ENCODE measurements at regions not wholly inside any gene's neighbourhood (a gene's known extent, or its start where the extent isn't known, plus 50 kb on each side); places are given as distances from the start of the nearest gene placed in this dataset.
"Not testable (repeated sequence)": the region's sequence is repeated elsewhere in the genome, so short reads cannot be mapped to it uniquely, and the experiment has no call there.

DNA sequence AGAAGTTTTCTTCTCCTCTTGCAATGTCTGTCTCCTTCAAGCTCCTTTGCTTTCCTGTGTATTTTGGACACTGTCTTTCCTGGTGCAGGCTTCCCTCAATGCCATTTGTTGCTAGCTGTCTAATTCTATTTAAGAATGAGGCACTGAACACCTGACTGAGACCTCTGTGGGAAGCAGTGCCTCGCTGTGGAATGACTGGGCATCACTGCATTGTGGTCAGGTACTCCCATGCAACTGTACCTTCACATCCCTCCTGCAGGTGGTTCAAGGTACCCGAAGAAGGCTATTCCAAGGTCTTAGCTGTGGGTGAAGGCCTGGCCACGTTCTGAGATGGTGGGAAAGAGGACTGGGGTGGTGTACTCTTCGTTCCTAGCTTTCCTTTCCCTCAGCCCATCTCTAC, 152.8 kb upstream of the CTAGE1 start:
- DNase-seq: no peak

GRCh38 chr18:22572341-22572740, 154.6 kb upstream of the CTAGE1 start:
- no peak for DNase-seq

- no peak for DNase-seq
These were observed 161.6 kb upstream of the CTAGE1 start for GRCh38 chr18:22579271-22579670.

- no peak for DNase-seq
These were observed 167.6 kb upstream of the CTAGE1 start for GRCh38 chr18:22585333-22585732.

GRCh38 chr18:22585821-22586220, 168.1 kb upstream of the CTAGE1 start:
- no peak for DNase-seq

GRCh38 chr18:22591222-22591621, 173.5 kb upstream of the CTAGE1 start:
- no peak for DNase-seq

- DNase-seq: no peak
These were observed 176.5 kb upstream of the CTAGE1 start for GRCh38 chr18:22594155-22594690.

DNA sequence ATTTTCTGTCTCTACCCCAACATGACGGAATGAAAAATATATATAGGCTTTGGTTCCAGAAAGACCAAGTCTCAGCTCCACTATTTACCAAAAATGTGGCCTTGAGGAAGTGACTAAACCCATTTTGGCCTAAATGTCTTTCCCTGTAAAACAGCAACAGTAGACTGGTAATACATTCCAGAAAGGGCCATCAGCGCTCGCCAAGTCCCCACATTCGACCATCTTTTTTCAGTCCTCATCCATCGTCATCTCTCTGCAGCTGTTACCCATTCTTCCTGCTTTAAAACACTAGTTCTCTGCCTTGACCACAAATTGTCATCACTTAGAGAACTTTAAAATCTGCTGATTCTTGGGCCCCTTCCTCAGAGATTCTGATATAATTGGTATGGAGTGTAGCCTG, 183.8 kb upstream of the CTAGE1 start:
- no peak for DNase-seq

GRCh38 chr18:22602456-22602855, 184.7 kb upstream of the CTAGE1 start:
- DNase-seq: not testable (repeated sequence)

DNA sequence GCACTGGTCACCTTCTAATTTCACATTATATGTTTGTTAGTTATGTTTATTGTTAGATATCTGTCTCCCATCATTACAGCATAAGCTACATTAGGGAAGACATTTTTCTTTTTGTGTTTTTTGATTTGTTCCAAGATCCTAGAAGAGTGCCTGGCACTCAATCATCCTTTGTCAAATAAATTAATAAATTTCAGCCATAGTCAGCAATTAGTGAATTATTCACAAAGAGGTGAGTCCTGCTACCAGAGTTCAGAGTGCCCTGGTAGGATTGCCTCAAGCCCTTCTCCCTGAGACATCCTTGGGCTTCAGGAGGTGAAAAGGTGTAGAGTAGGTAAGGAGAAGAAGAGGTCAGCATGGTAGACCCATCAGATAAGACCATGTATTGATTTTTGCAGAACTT, 186.2 kb upstream of the CTAGE1 start:
- no peak for DNase-seq

DNA sequence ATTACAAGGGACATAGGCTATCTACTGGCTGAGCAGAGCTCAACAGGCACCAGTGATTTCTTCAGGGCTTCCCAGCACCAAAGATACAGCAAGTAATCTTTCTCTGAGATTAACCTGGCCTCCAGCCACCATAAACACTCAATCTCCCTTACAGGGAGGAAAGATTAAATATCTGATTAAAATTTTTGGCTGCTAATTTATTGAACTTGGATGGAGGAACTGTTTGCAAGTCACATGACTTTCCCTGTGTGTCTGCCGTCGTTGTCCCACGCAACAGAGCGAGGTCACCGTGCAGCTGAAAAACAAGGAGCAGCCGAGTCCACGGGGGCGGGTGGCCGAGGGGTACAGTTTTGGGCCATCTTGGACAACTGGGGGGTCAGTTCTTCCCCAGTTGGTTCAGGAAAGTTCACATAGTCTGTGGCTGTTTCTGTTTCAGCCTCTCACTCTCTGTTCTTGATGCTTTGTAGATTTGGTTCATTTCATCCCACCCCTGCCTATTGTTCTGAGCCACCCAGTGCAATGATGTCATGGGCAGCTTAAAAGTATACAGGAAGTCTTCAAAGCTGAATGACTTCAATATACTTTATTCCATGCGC, 186.8 kb upstream of the CTAGE1 start:
- no peak for DNase-seq

GRCh38 chr18:22604986-22605421, 187.3 kb upstream of the CTAGE1 start:
- DNase-seq: no peak

- no peak for DNase-seq
These were observed 188.0 kb upstream of the CTAGE1 start for GRCh38 chr18:22605736-22606135.

GRCh38 chr18:22606563-22607283, 189.0 kb upstream of the CTAGE1 start:
- no peak for DNase-seq

DNA sequence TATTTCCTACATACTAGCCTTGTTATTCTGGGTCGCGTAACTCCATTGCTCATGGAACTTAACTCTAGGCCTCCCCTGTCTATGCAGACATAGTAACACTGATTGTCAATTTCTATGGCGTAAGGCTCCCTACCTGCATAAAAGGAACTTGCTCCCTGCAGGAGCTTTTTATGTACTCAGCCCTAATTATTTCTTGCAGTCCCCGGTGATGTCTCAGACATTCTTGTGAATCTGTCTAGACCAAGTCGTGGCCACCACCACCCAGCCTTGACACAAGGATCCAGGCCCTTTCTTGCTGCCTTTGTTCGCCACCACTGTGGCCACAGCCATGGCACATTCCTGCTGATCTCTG, 189.5 kb upstream of the CTAGE1 start:
- no peak for DNase-seq

- no peak for DNase-seq
These were observed 191.1 kb upstream of the CTAGE1 start for GRCh38 chr18:22608847-22609246.

GRCh38 chr18:22609642-22610041, 191.9 kb upstream of the CTAGE1 start:
- no peak for DNase-seq

- DNase-seq: no peak
These were observed 195.5 kb upstream of the CTAGE1 start for GRCh38 chr18:22613058-22613690.

DNA sequence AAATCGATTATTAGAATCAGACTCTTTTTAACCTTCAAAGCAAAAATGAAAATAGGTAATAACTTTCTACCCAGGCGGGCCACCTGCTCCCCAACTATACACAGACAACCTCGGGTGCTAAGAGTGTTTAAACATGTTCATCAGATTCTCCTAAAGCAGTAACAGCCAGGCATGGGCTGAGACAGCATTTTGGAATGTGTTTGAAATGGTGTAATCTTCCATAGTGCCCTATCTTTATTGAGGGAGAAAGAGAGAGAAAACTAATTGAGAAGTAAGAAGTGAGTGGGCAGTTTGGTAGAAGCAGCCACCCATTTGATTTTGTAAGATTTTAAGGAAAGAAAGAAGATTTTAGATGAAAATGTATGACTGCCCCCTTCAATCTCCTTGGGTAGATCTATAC, 196.1 kb upstream of the CTAGE1 start:
- DNase-seq: no peak

DNA sequence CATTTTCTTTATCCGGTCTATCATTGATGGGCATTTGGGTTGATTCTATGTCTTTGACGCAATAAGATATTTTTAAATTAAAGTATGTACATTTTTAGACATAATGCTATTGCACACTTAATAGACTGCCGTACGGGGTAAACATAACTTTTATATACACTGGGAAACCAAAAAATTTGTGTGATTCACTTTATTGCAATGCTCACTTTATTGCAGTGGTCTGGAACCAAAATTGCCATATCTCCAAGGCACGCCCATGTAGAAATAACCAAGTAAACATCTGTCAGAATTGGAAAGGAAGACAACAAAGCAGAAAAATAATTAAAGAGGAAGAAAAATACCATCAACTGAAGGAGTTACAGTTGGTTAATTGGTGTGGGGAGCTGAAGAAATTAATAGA, 205.8 kb upstream of the CTAGE1 start:
- no peak for DNase-seq

DNA sequence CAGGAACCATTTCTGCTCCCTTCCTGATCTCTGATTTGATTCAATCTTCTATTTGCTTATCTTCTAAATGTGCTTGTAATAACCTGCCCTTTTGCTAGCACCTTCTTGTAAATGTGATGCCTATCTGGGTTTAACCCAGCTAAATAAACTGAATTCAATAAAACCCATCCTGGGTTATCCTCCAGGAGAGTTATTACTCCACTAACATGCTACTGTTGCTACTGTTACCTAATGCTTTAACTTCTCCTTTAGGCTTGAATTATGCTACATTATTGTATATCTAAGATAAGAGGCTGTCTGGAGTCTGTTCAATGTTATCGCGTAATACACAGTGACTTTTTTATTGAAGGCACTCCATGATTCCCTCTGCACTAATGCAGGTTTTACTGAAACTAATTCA, 206.5 kb upstream of the CTAGE1 start:
- no peak for DNase-seq

DNA sequence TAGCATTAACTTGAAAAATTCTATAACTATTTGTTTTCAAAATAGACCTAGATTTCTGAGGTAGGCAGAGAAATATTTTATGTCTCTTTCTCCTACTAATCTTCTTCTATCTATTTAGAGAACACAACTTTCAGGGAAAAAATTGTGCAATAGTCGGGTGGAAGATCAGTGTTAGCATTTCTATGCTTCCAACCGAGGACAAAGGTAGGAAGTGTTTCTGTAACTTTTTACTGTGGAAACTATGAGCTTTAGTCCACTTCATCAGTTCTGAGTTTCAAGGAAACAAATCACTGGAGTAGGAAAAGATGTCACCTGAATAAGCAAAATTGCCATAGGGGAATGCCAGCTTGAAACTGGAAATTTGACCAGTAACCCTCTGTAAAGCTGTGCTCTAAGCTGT, 207.7 kb upstream of the CTAGE1 start:
- no peak for DNase-seq

- no peak for DNase-seq
These were observed 209.1 kb upstream of the CTAGE1 start for GRCh38 chr18:22626771-22627170.

- no peak for DNase-seq
These were observed 209.8 kb upstream of the CTAGE1 start for GRCh38 chr18:22627506-22627905.
